HepG2 (cell line): ENCODE measurements at regions not wholly inside any gene's neighbourhood (a gene's known extent, or its start where the extent isn't known, plus 50 kb on each side); places are given as distances from the start of the nearest gene placed in this dataset.

Experiments used
- ATAC-seq: fragments of 200-7000 bp; cut with Tn5 transposase; 3 replicates; pipeline ENCODE4 v1.9.1; 2020; ENCODE audit warnings: mild to moderate bottlenecking, moderate library complexity
- BruUV-seq: library from RNA; stranded (reverse); fragments of 400-500 nt; replicated peaks from 2 replicates; lab custom pipeline; 2021; lab: Mats Ljungman, UMichigan
- CTCF ChIA-PET: fragments of 300-600 bp; formaldehyde crosslinking; extraction: SDS; loops from one replicate; lab custom pipeline; 2021; ENCODE audit warnings: low total read pairs, inconsistent platforms, low intra/inter-chr PET ratio; lab: Yijun Ruan, JAX
- POLR2A ChIA-PET: fragments of 350-600 bp; sonication (Branson Sonifier 250); formaldehyde crosslinking; loops from one replicate; lab custom pipeline; 2020; ENCODE audit warnings: antibody characterized with exemption, inconsistent platforms; lab: Yijun Ruan, JAX
- DNase-seq: peaks from one replicate; pipeline ENCODE4 v3.0.0-alpha.2; 2015; ENCODE audit warnings: low spot score
- FAIRE-seq: peaks from 3 replicates; lab custom pipeline; 2011; peaks lifted over from hg19 to GRCh38; lab: Jason Lieb, UNC
- H2AFZ ChIP-seq: one replicate; pipeline ENCODE4 v1.6.1; 2011; ENCODE audit warnings: low read length, inconsistent platforms
- H3K27ac ChIP-seq: fragments of 300-600 bp; 3 replicates; pipeline ENCODE4 v1.8.0; 2011; ENCODE audit warnings: mixed run types, mild to moderate bottlenecking, mixed read lengths, low read length, inconsistent platforms; ENCODE audit not compliant: insufficient read depth; ENCODE audit errors: extremely low read length
- H3K27me3 ChIP-seq, 2 experiments: fragments of 200-600 bp in 1 of 2; 2 replicates in 1 of 2; 3 replicates in 1 of 2; pipeline versions ENCODE4 v1.6.0 to v1.8.0; 2011; ENCODE audit warnings: low read length in 2 of 2, mild to moderate bottlenecking in 2 of 2, moderate library complexity in 2 of 2, inconsistent platforms in 1 of 2; ENCODE audit not compliant: insufficient read depth in 2 of 2, control insufficient read depth in 1 of 2
- H3K36me3 ChIP-seq, 2 experiments: fragments of 200-600 bp in 1 of 2; replicated peaks in 1 of 2; 2 replicates in 1 of 2; 3 replicates in 1 of 2; pipeline versions ENCODE4 v1.5.1 to v1.8.0; 2011; ENCODE audit warnings: low read length in 2 of 2, inconsistent platforms in 1 of 2; ENCODE audit not compliant: insufficient read depth in 2 of 2, control insufficient read depth in 1 of 2
- H3K4me1 ChIP-seq: 2 replicates; pipeline ENCODE4 v1.5.1; 2012; ENCODE audit warnings: low read length, inconsistent platforms; ENCODE audit not compliant: insufficient read depth
- H3K4me2 ChIP-seq: 2 replicates; pipeline ENCODE4 v1.6.0; 2011; ENCODE audit warnings: low read depth, low read length, inconsistent platforms
- H3K4me3 ChIP-seq, 3 experiments: fragments of 200-600 bp in 1 of 3; sonication (generic), shearing (Covaris generic) in 1 of 3; replicated peaks in 1 of 3; 2 replicates each; pipeline ENCODE4 v1.5.1; 2011 to 2016; ENCODE audit warnings: low read length in 3 of 3, inconsistent platforms in 2 of 3, low read depth in 2 of 3, mild to moderate bottlenecking in 2 of 3, control low read depth in 1 of 3, mixed read lengths in 1 of 3; ENCODE audit not compliant: insufficient read depth in 1 of 3
- H3K79me2 ChIP-seq: one replicate; pipeline ENCODE4 v1.6.1; 2011; ENCODE audit warnings: low read length, inconsistent platforms; ENCODE audit not compliant: insufficient read depth
- H3K9ac ChIP-seq: 2 replicates; pipeline ENCODE4 v1.6.0; 2011; ENCODE audit warnings: mild to moderate bottlenecking, low read depth, low read length, inconsistent platforms; ENCODE audit not compliant: insufficient read depth
- H3K9me3 ChIP-seq: 2 replicates; pipeline ENCODE4 v1.5.1; 2012; ENCODE audit warnings: mild to moderate bottlenecking, low read length
- H4K20me1 ChIP-seq: 2 replicates; pipeline ENCODE4 v1.6.0; 2011; ENCODE audit warnings: inconsistent platforms, mild to moderate bottlenecking, low read length, moderate library complexity; ENCODE audit not compliant: insufficient read depth
- CHD2 ChIP-seq: IDR thresholded peaks from 2 replicates; pipeline ENCODE4 v1.6.1; 2011; ENCODE audit warnings: low read depth, low read length, improper control_type of control experiment
- NBN ChIP-seq: fragments of 450-650 bp; conservative IDR thresholded peaks from 2 replicates; pipeline ENCODE4 v1.6.1; 2017
- PHF21A ChIP-seq: sonication (generic); formaldehyde crosslinking; IDR thresholded peaks from 2 replicates; pipeline ENCODE4 v1.5.0; 2020; ENCODE audit warnings: mild to moderate bottlenecking, missing genetic modification reagents
- RBAK ChIP-seq: sonication (generic); formaldehyde crosslinking; IDR thresholded peaks from 2 replicates; pipeline ENCODE4 v1.5.1; 2020; ENCODE audit warnings: mild to moderate bottlenecking, missing genetic modification reagents
- SRSF1 ChIP-seq: fragments of 200-400 bp; formaldehyde crosslinking; optimal IDR thresholded peaks from 2 replicates; pipeline ENCODE3; 2017; ENCODE audit warnings: mild to moderate bottlenecking, low read depth, low read length, moderate library complexity
- ZNF12 ChIP-seq: sonication (generic); formaldehyde crosslinking; IDR thresholded peaks from 2 replicates; pipeline ENCODE4 v1.5.0; 2020; ENCODE audit warnings: missing genetic modification reagents
- WGBS: methylation state at CpG from one replicate; pipeline ENCODE4 v1.1.6; 2017; ENCODE audit warnings: low lambda C conversion rate; 5-methylcytosine and 5-hydroxymethylcytosine counted together
- in situ Hi-C: cut with HindIII; loops from 2 replicates; pipeline ENCODE4 v1.10.0; 2017; ENCODE audit warnings: low pct_unique_long_range_greater_than_20kb; ENCODE audit not compliant: extremely low pct_ligation_motif_present
- intact Hi-C: fragments of 100-400 bp; cut with micrococcal nuclease; formaldehyde crosslinking; loops from one replicate; pipeline ENCODE4 v1.10.0; 2022; ENCODE audit not compliant: unreplicated experiment

DNA sequence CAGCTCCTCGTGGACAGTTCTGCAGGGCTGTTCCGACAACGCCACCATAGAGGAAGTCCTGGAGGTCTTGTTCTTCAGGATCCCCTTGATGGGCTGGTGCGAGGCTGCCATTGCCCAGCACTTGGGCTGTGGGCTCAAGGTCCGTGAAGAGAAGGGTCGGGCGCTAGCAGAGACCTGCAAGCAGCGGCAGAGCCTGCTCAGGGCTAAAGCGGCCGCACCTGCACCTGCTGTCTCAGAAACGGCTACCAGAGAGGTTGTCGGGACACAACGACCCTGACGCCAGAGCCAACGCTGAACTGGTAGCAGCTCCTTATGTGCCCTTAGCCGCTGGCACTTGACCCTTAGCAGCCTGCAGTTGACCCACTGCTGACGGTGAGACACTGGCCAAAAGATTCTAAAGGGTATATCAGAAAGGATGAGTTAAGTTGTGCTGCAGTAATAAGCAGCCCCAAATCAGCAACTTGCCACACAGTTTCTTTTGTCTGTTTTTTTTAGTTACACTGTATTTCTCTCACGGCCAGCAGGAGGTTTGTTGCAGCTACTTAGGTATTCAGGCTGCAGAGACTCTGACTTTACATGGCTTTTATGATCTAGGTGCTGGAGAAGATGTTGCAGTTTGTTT, 55.5 kb upstream of the ST6GAL2 start:
- Histone ChIP-seq H3K36me3 (no peaks in the 10 kb centered on the region), H3K4me1 (no peaks in the 10 kb centered on the region), H3K4me3 (no peak overlapping the region), H3K27me3 (no peaks in the 10 kb centered on the region), H3K9ac (no peak overlapping the region), H3K27ac (no peak overlapping the region), H3K9me3 (no peaks in the 10 kb centered on the region), H3K79me2 (no peaks in the 10 kb centered on the region), H4K20me1 (no peaks in the 10 kb centered on the region), H2AFZ (no peak overlapping the region), H3K4me2 (no peak overlapping the region)
- 26% methylated on average over 18 of the region's 18 CpGs for WGBS
- POLR2A ChIA-PET, result no interaction called here
- BruUV-seq, result no TSS peak
- CTCF ChIA-PET, result no interaction called here
- ATAC-seq (no peak), FAIRE-seq (no peak), DNase-seq (no peak)
- intact Hi-C loops, result no loop called here
- in situ Hi-C loops, result no loop called here
- no peak for TF ChIP-seq CHD2
- peak; percentile 95 for TF ChIP-seq ZNF12 (CRISPR knock-in tag)

GRCh38 chr2:106943468-106944200, 57.7 kb upstream of the ST6GAL2 start:
- 2% methylated on average over 3 of the region's 3 CpGs for WGBS
- BruUV-seq, result no TSS peak
- CTCF ChIA-PET, result no interaction called here
- TF ChIP-seq PHF21A (CRISPR knock-in tag) (no peak), SRSF1 (no peak), NBN (no peak), RBAK (CRISPR knock-in tag) (no peak)
- TF ChIP-seq, all 625 proteins: peak for 0
- no peak overlapping the region for H3K27ac ChIP-seq
- H3K4me2 ChIP-seq, result no peak overlapping the region
- in situ Hi-C loops, result no loop called here
- DNase-seq, result no peak
- intact Hi-C loops, result no loop called here
- H3K27me3 ChIP-seq, result no peaks in the 10 kb centered on the region
- FAIRE-seq, result no peak
- no peak for ATAC-seq
- no peak overlapping the region for H2AFZ ChIP-seq
- no peaks in the 10 kb centered on the region for H3K4me1 ChIP-seq
- H3K9ac ChIP-seq, result no peak overlapping the region
- H3K79me2 ChIP-seq, result no peaks in the 10 kb centered on the region
- POLR2A ChIA-PET, result no interaction called here
- H3K9me3 ChIP-seq, result 0 out of 2 replicates have a peak, but pooled peaks cover 4% of the 10 kb centered on the region
- H4K20me1 ChIP-seq, result no peaks in the 10 kb centered on the region
- H3K4me3 ChIP-seq, result no peak overlapping the region
- no peaks in the 10 kb centered on the region for H3K36me3 ChIP-seq
